Neuronal stem cell (in vitro differentiated cells): ENCODE measurements at regions not wholly inside any gene's neighbourhood (a gene's known extent, or its start where the extent isn't known, plus 50 kb on each side); places are given as distances from the start of the nearest gene placed in this dataset.

Source experiments
- DNase-seq: peaks from one replicate; pipeline ENCODE4 v3.0.0-alpha.2; 2013; ENCODE audit warnings: low spot score
- H2AFZ ChIP-seq: one replicate; pipeline ENCODE4 v1.6.1; 2013; ENCODE audit warnings: mild to moderate bottlenecking, low read length, inconsistent platforms
- H2AK5ac ChIP-seq: 2 replicates; pipeline ENCODE4 v1.6.1; 2013; ENCODE audit warnings: low read depth, mild to moderate bottlenecking, inconsistent platforms, low read length, moderate library complexity, mixed read lengths
- H2BK120ac ChIP-seq: 2 replicates; pipeline ENCODE4 v1.6.1; 2013; ENCODE audit warnings: low read depth, mild to moderate bottlenecking, inconsistent platforms, low read length, moderate library complexity, mixed read lengths
- H2BK12ac ChIP-seq: one replicate; pipeline ENCODE4 v1.6.1; 2013; ENCODE audit warnings: low read length, inconsistent platforms
- H2BK15ac ChIP-seq: 2 replicates; pipeline ENCODE4 v1.6.1; 2013; ENCODE audit warnings: mild to moderate bottlenecking, low read length, inconsistent platforms, mixed read lengths
- H2BK5ac ChIP-seq: one replicate; pipeline ENCODE4 v1.6.1; 2013; ENCODE audit warnings: inconsistent platforms, mild to moderate bottlenecking, low read length, moderate library complexity
- H3K14ac ChIP-seq: one replicate; pipeline ENCODE4 v1.6.1; 2013; ENCODE audit warnings: low read length, inconsistent platforms
- H3K18ac ChIP-seq: 2 replicates; pipeline ENCODE4 v1.6.1; 2013; ENCODE audit warnings: low read length, inconsistent platforms
- H3K23ac ChIP-seq: 2 replicates; pipeline ENCODE4 v1.6.1; 2013; ENCODE audit warnings: low read depth, mild to moderate bottlenecking, mixed read lengths, low read length, inconsistent platforms; ENCODE audit not compliant: poor library complexity
- H3K27ac ChIP-seq: replicated peaks from 3 replicates; pipeline ENCODE4 v1.5.1; 2013; ENCODE audit warnings: low read length, inconsistent platforms
- H3K27me3 ChIP-seq, 3 experiments: 2 replicates each; pipeline ENCODE4 v1.6.1; 2013; ENCODE audit warnings: low read length in 3 of 3, mild to moderate bottlenecking in 2 of 3, inconsistent platforms in 1 of 3, low read depth in 1 of 3, mixed read lengths in 1 of 3, moderate library complexity in 1 of 3; ENCODE audit not compliant: control insufficient read depth in 3 of 3, insufficient read depth in 3 of 3
- H3K36me3 ChIP-seq, 2 donors: replicated peaks in 1 of 2; 2 replicates each; pipeline ENCODE4 v1.6.1; 2013; ENCODE audit warnings: low read length in 2 of 2; ENCODE audit not compliant: control insufficient read depth in 2 of 2, insufficient read depth in 2 of 2
- H3K4ac ChIP-seq: 2 replicates; pipeline ENCODE4 v1.6.1; 2013; ENCODE audit warnings: inconsistent platforms, mild to moderate bottlenecking, low read length, moderate library complexity
- H3K4me1 ChIP-seq, 2 donors: 1 replicate in 1 of 2; 2 replicates in 1 of 2; pipeline ENCODE4 v1.6.1; 2013; ENCODE audit warnings: low read length in 2 of 2, low read depth in 1 of 2; ENCODE audit not compliant: control insufficient read depth in 2 of 2, insufficient read depth in 1 of 2
- H3K4me2 ChIP-seq: one replicate; pipeline ENCODE4 v1.6.1; 2013; ENCODE audit warnings: mild to moderate bottlenecking, low read length, inconsistent platforms; ENCODE audit not compliant: insufficient read depth, poor library complexity, severe bottlenecking
- H3K4me3 ChIP-seq, 2 donors: 2 replicates each; pipeline ENCODE4 v1.5.1; 2013; ENCODE audit warnings: low read length in 2 of 2, mild to moderate bottlenecking in 2 of 2, inconsistent platforms in 1 of 2, moderate library complexity in 1 of 2
- H3K79me1 ChIP-seq: one replicate; pipeline ENCODE4 v1.6.1; 2013; ENCODE audit warnings: low read depth, mild to moderate bottlenecking, inconsistent platforms, low read length, moderate library complexity
- H3K9ac ChIP-seq: one replicate; pipeline ENCODE4 v1.6.1; 2013; ENCODE audit warnings: mild to moderate bottlenecking, low read depth, low read length, inconsistent platforms; ENCODE audit not compliant: poor library complexity
- H3K9me3 ChIP-seq, 2 donors: replicated peaks in 1 of 2; 2 replicates each; pipeline versions ENCODE3 to v1.6.1; 2013; ENCODE audit warnings: low read length in 2 of 2, mild to moderate bottlenecking in 2 of 2, inconsistent platforms in 1 of 2, low read depth in 1 of 2, mixed read lengths in 1 of 2, moderate library complexity in 1 of 2; ENCODE audit not compliant: control insufficient read depth in 2 of 2, insufficient read depth in 1 of 2
- H4K8ac ChIP-seq: one replicate; pipeline ENCODE4 v1.6.1; 2013; ENCODE audit warnings: low read depth, mild to moderate bottlenecking, inconsistent platforms, low read length, moderate library complexity
- H4K91ac ChIP-seq: one replicate; pipeline ENCODE4 v1.6.1; 2013; ENCODE audit warnings: low read length, low read depth, mild to moderate bottlenecking, inconsistent platforms; ENCODE audit not compliant: poor library complexity
- WGBS, 2 donors: extraction: QIAGEN DNeasy Blood & Tissue Kit; methylation state at CpG; one replicate each; pipeline ENCODE4 v1.1.7; 2013; ENCODE audit warnings: missing lambda C conversion rate in 2 of 2, mixed read lengths in 1 of 2; ENCODE audit not compliant: insufficient read length in 2 of 2, insufficient replicate concordance in 1 of 2; ENCODE audit errors: extremely low coverage in 2 of 2; 5-methylcytosine and 5-hydroxymethylcytosine counted together

- no peak for DNase-seq
- Histone ChIP-seq H4K91ac (no peak overlapping the region), H3K9me3 (no peaks in the 10 kb centered on the region), H2AK5ac (no peak overlapping the region), H4K8ac (no peak overlapping the region), H2AFZ (no peak overlapping the region), H2BK12ac (no peak overlapping the region), H3K4ac (no peak overlapping the region), H3K14ac (no peak overlapping the region), H3K4me1 (no peaks in the 10 kb centered on the region), H2BK120ac (no peak overlapping the region), H3K23ac (no peak overlapping the region), H3K4me2 (no peak overlapping the region), H3K27ac (no peak overlapping the region), H3K4me3 (no peak overlapping the region), H3K27me3 (no peaks in the 10 kb centered on the region), H3K79me1 (no peaks in the 10 kb centered on the region), H3K36me3 (no peaks in the 10 kb centered on the region), H3K18ac (no peak overlapping the region), H2BK15ac (no peak overlapping the region), H2BK5ac (no peak overlapping the region), H3K9ac (no peak overlapping the region)
- WGBS, 2 donors = no CpG with 5 or more reads among the region's 2 CpGs
Measured at GRCh38 chr6:91135406-91136103, 548.7 kb upstream of the MAP3K7 start.

GRCh38 chr6:91132461-91132860 lies 545.6 kb upstream of the MAP3K7 start:
- Histone ChIP-seq H3K27ac (no peak overlapping the region), H3K18ac (no peak overlapping the region), H3K9me3 (no peaks in the 10 kb centered on the region), H3K4ac (no peak overlapping the region), H3K23ac (no peak overlapping the region), H4K91ac (no peak overlapping the region), H2BK5ac (no peak overlapping the region), H3K9ac (no peak overlapping the region), H2AFZ (no peak overlapping the region), H2BK15ac (no peak overlapping the region), H3K27me3 (no peaks in the 10 kb centered on the region), H2BK12ac (no peak overlapping the region), H2AK5ac (no peak overlapping the region), H3K4me1 (no peaks in the 10 kb centered on the region), H3K14ac (no peak overlapping the region), H2BK120ac (no peak overlapping the region), H4K8ac (no peak overlapping the region), H3K4me2 (no peak overlapping the region), H3K4me3 (no peak overlapping the region), H3K36me3 (no peaks in the 10 kb centered on the region), H3K79me1 (no peaks in the 10 kb centered on the region)
- no peak for DNase-seq
- no CpG with 5 or more reads among the region's 3 CpGs for WGBS, 2 donors

GRCh38 chr6:91130126-91130525 lies 543.3 kb upstream of the MAP3K7 start:
- H3K36me3 ChIP-seq = no peaks in the 10 kb centered on the region
- H3K4me2 ChIP-seq = no peak overlapping the region
- H3K27me3 ChIP-seq = no peaks in the 10 kb centered on the region

GRCh38 chr6:91127752-91128151 lies 540.9 kb upstream of the MAP3K7 start:
- Histone ChIP-seq H3K79me1 (no peaks in the 10 kb centered on the region), H3K36me3 (no peaks in the 10 kb centered on the region), H3K9me3 (no peaks in the 10 kb centered on the region), H3K4me2 (no peak overlapping the region), H3K27ac (no peak overlapping the region), H2BK15ac (no peak overlapping the region), H3K23ac (no peak overlapping the region), H3K4me3 (no peak overlapping the region), H2BK12ac (no peak overlapping the region), H2AFZ (no peak overlapping the region), H4K91ac (no peak overlapping the region), H3K4ac (no peak overlapping the region), H3K14ac (no peak overlapping the region), H4K8ac (no peak overlapping the region), H2BK5ac (no peak overlapping the region), H3K9ac (no peak overlapping the region), H2BK120ac (no peak overlapping the region), H3K27me3 (no peaks in the 10 kb centered on the region), H3K4me1 (no peaks in the 10 kb centered on the region), H3K18ac (no peak overlapping the region), H2AK5ac (no peak overlapping the region)
- no peak for DNase-seq

More at GRCh38 chr6:91130126-91130525, 543.3 kb upstream of the MAP3K7 start:
- no peak overlapping the region for H3K18ac ChIP-seq
- no peak overlapping the region for H2AK5ac ChIP-seq
- no peak overlapping the region for H4K91ac ChIP-seq
- H2BK12ac ChIP-seq = no peak overlapping the region
- no peak overlapping the region for H3K4me3 ChIP-seq
- no peak overlapping the region for H3K4ac ChIP-seq
- no peaks in the 10 kb centered on the region for H3K4me1 ChIP-seq
- no peak for DNase-seq
- no CpG with 5 or more reads among the region's 6 CpGs for WGBS, 2 donors
- no peak overlapping the region for H3K23ac ChIP-seq
- H2BK5ac ChIP-seq = no peak overlapping the region
- no peak overlapping the region for H3K14ac ChIP-seq
- no peak overlapping the region for H2BK15ac ChIP-seq
- no peak overlapping the region for H3K9ac ChIP-seq
- no peak overlapping the region for H3K27ac ChIP-seq
- no peaks in the 10 kb centered on the region for H3K9me3 ChIP-seq
- no peak overlapping the region for H4K8ac ChIP-seq
- no peak overlapping the region for H2BK120ac ChIP-seq
- no peaks in the 10 kb centered on the region for H3K79me1 ChIP-seq
- no peak overlapping the region for H2AFZ ChIP-seq
